WTC11 (cell line): ENCODE measurements at regions not wholly inside any gene's neighbourhood (a gene's known extent, or its start where the extent isn't known, plus 50 kb on each side); places are given as distances from the start of the nearest gene placed in this dataset.

Experiments used
- ATAC-seq: fragments of 200-7000 bp; cut with Tn5 transposase; 2 replicates; pipeline ENCODE4 v1.10.0; 2021; ENCODE audit warnings: mild to moderate bottlenecking, moderate library complexity
- CTCF ChIA-PET: fragments of 300-600 bp; sonication (Branson Sonifier 250); formaldehyde crosslinking; loops from one replicate; lab custom pipeline; 2021; ENCODE audit warnings: antibody characterized with exemption; lab: Charles Lee
- POLR2A ChIA-PET: fragments of 350-600 bp; sonication (Branson Sonifier 250); formaldehyde crosslinking; loops from one replicate; lab custom pipeline; 2021; ENCODE audit warnings: antibody characterized with exemption; lab: Charles Lee
- DNase-seq: peaks from one replicate; pipeline ENCODE4 v3.0.0; 2021; ENCODE audit warnings: low spot score
- H3K27ac Mint-ChIP-seq: 2 replicates; pipeline ENCODE4 v1.8.0; 2021; ENCODE audit warnings: mixed read lengths
- H3K27me3 Mint-ChIP-seq: 2 replicates; pipeline ENCODE4 v1.8.0; 2021; ENCODE audit warnings: low read depth, mild to moderate bottlenecking, moderate library complexity, mixed read lengths
- H3K36me3 Mint-ChIP-seq: 2 replicates; pipeline ENCODE4 v1.8.0; 2021; ENCODE audit warnings: mixed read lengths
- H3K4me1 Mint-ChIP-seq: 2 replicates; pipeline ENCODE4 v1.8.0; 2022; ENCODE audit warnings: mixed read lengths
- H3K4me3 Mint-ChIP-seq: 2 replicates; pipeline ENCODE4 v1.8.0; 2021; ENCODE audit warnings: mild to moderate bottlenecking, moderate library complexity, mixed read lengths
- H3K9me3 Mint-ChIP-seq: 2 replicates; pipeline ENCODE4 v1.8.0; 2021; ENCODE audit warnings: mixed read lengths
- ATF1 ChIP-seq: sonication (generic); formaldehyde crosslinking; IDR thresholded peaks from 2 replicates; pipeline ENCODE4 v1.8.1; 2023; ENCODE audit warnings: mild to moderate bottlenecking, moderate library complexity, missing genetic modification reagents
- E2F1 ChIP-seq: sonication (generic); formaldehyde crosslinking; IDR thresholded peaks from 2 replicates; pipeline ENCODE4 v1.8.0; 2022; ENCODE audit warnings: mild to moderate bottlenecking, missing genetic modification reagents
- ERG ChIP-seq: fragments of 250-450 bp; sonication (Bioruptor Pico); IDR thresholded peaks from 2 replicates; pipeline ENCODE4 v1.8.0; 2021; ENCODE audit warnings: mild to moderate bottlenecking
- FOXJ3 ChIP-seq: sonication (generic); formaldehyde crosslinking; IDR thresholded peaks from 2 replicates; pipeline ENCODE4 v1.9.0; 2021; ENCODE audit warnings: missing genetic modification reagents, mild to moderate bottlenecking, borderline replicate concordance
- GTF2I ChIP-seq: fragments of 250-450 bp; sonication (Bioruptor Pico); conservative IDR thresholded peaks from 2 replicates; pipeline ENCODE4 v1.4.0; 2021; ENCODE audit warnings: mild to moderate bottlenecking
- HMGA2 ChIP-seq: fragments of 250-450 bp; sonication (Bioruptor Pico); IDR thresholded peaks from 2 replicates; pipeline ENCODE4 v1.4.0; 2021; ENCODE audit warnings: mild to moderate bottlenecking, moderate library complexity
- IRF2 ChIP-seq: sonication (generic); formaldehyde crosslinking; IDR thresholded peaks from 2 replicates; pipeline ENCODE4 v1.8.0; 2022; ENCODE audit warnings: low read depth, missing genetic modification reagents, borderline replicate concordance
- KAT7 ChIP-seq: sonication (generic); formaldehyde crosslinking; IDR thresholded peaks from 2 replicates; pipeline ENCODE4 v1.8.1; 2023; ENCODE audit warnings: missing genetic modification reagents, mild to moderate bottlenecking, borderline replicate concordance
- MAX ChIP-seq: sonication (generic); formaldehyde crosslinking; IDR thresholded peaks from 2 replicates; pipeline ENCODE4 v1.8.0; 2022; ENCODE audit warnings: mild to moderate bottlenecking, missing genetic modification reagents
- RELA ChIP-seq: sonication (generic); formaldehyde crosslinking; IDR thresholded peaks from 2 replicates; pipeline ENCODE4 v1.8.1; 2022; ENCODE audit warnings: missing genetic modification reagents, mild to moderate bottlenecking, borderline replicate concordance
- SMAD4 ChIP-seq: sonication (generic); formaldehyde crosslinking; IDR thresholded peaks from 2 replicates; pipeline ENCODE4 v1.8.0; 2022; ENCODE audit warnings: mild to moderate bottlenecking, missing genetic modification reagents
- SOX15 ChIP-seq: fragments of 250-450 bp; sonication (Bioruptor Pico); IDR thresholded peaks from 2 replicates; pipeline ENCODE4 v1.9.0; 2021; ENCODE audit warnings: mild to moderate bottlenecking
- TP53 ChIP-seq: sonication (generic); formaldehyde crosslinking; IDR thresholded peaks from 2 replicates; pipeline ENCODE4 v1.8.1; 2023; ENCODE audit warnings: mild to moderate bottlenecking, missing genetic modification reagents
- USF2 ChIP-seq: sonication (generic); formaldehyde crosslinking; IDR thresholded peaks from 2 replicates; pipeline ENCODE4 v1.8.1; 2023; ENCODE audit warnings: mild to moderate bottlenecking, missing genetic modification reagents, moderate library complexity
- ZNF281 ChIP-seq: sonication (generic); formaldehyde crosslinking; IDR thresholded peaks from 2 replicates; pipeline ENCODE4 v1.8.0; 2023; ENCODE audit warnings: mild to moderate bottlenecking, missing genetic modification reagents
- ZNF423 ChIP-seq: fragments of 250-450 bp; sonication (Bioruptor Pico); IDR thresholded peaks from 2 replicates; pipeline ENCODE4 v2.1.2; 2022; ENCODE audit warnings: mild to moderate bottlenecking, moderate library complexity
- ZNF532 ChIP-seq: fragments of 250-450 bp; sonication (Bioruptor Pico); IDR thresholded peaks from 2 replicates; pipeline ENCODE4 v1.9.0; 2021; ENCODE audit warnings: mild to moderate bottlenecking, borderline replicate concordance
- ZNF671 ChIP-seq: fragments of 250-450 bp; sonication (Bioruptor Pico); IDR thresholded peaks from 2 replicates; pipeline ENCODE4 v1.8.0; 2021; ENCODE audit warnings: mild to moderate bottlenecking

- TF ChIP-seq ZNF532 = no peak
Measured at GRCh38 chr20:59378966-59379365, 78.6 kb downstream of the EDN3 start (continued).

- Mint-ChIP-seq H3K4me3 (no peak overlapping the region), H3K36me3 (no peaks in the 10 kb centered on the region), H3K9me3 (no peaks in the 10 kb centered on the region), H3K27ac (no peak overlapping the region), H3K27me3 (peaks cover 8% of the 10 kb centered on the region), H3K4me1 (peaks cover 9% of the 10 kb centered on the region)
- DNase-seq = no peak
- CTCF ChIA-PET = no interaction called here
- POLR2A ChIA-PET = no interaction called here
- TF ChIP-seq SOX15 (CRISPR knock-in tag) = no peak
- TF ChIP-seq ZNF423 (CRISPR knock-in tag) = no peak
- TF ChIP-seq KAT7 = no peak
- TF ChIP-seq USF2 (CRISPR knock-in tag) = no peak
- no peak for TF ChIP-seq E2F1 (CRISPR knock-in tag)
- TF ChIP-seq MAX = no peak
- no peak for TF ChIP-seq TP53
- no peak for TF ChIP-seq SMAD4
- no peak for TF ChIP-seq FOXJ3
- TF ChIP-seq HMGA2 (CRISPR knock-in tag) = no peak
- TF ChIP-seq, all 79 proteins: peak for 0
- ATAC-seq = no peak
Measured at GRCh38 chr20:59381689-59382088, 81.3 kb downstream of the EDN3 start.

- peaks cover 15% of the 10 kb centered on the region for H3K4me1 Mint-ChIP-seq
- no peak overlapping the region for H3K27ac Mint-ChIP-seq
- DNase-seq (no peak), ATAC-seq (no peak)
- no peak for TF ChIP-seq ZNF671
- no peak for TF ChIP-seq ZNF532
- TF ChIP-seq ATF1 = no peak
- no peak for TF ChIP-seq GTF2I (CRISPR knock-in tag)
- no peak for TF ChIP-seq IRF2
- no peak for TF ChIP-seq ERG (CRISPR knock-in tag)
- TF ChIP-seq RELA (CRISPR knock-in tag) = no peak
- TF ChIP-seq ZNF281 (CRISPR knock-in tag) = no peak
- TF ChIP-seq, all 79 proteins: peak for 0
- H3K36me3 Mint-ChIP-seq = no peaks in the 10 kb centered on the region
- no peaks in the 10 kb centered on the region for H3K9me3 Mint-ChIP-seq
- ChIA-PET CTCF (no interaction called here), POLR2A (no interaction called here)
- peaks cover 8% of the 10 kb centered on the region for H3K27me3 Mint-ChIP-seq
- no peak overlapping the region for H3K4me3 Mint-ChIP-seq
Measured at GRCh38 chr20:59382157-59382725, 81.8 kb downstream of the EDN3 start.
